Muscle layer of duodenum (tissue), 2 donors: ENCODE measurements at regions not wholly inside any gene's neighbourhood (a gene's known extent, or its start where the extent isn't known, plus 50 kb on each side); places are given as distances from the start of the nearest gene placed in this dataset.
"Not testable (repeated sequence)": the region's sequence is repeated elsewhere in the genome, so short reads cannot be mapped to it uniquely, and the experiment has no call there.

Source experiments
- H3K27ac ChIP-seq: one replicate; pipeline ENCODE4 v1.7.0; 2013; ENCODE audit warnings: mild to moderate bottlenecking, low read length
- H3K27me3 ChIP-seq: one replicate; pipeline ENCODE4 v1.7.0; 2013; ENCODE audit warnings: low read depth, mild to moderate bottlenecking, control low read depth, low read length
- H3K36me3 ChIP-seq, 2 donors: one replicate each; pipeline ENCODE4 v1.7.0; 2013; ENCODE audit warnings: low read length in 2 of 2, control low read depth in 1 of 2, mild to moderate bottlenecking in 1 of 2; ENCODE audit not compliant: insufficient read depth in 2 of 2, control insufficient read depth in 1 of 2
- H3K4me1 ChIP-seq, 2 donors: one replicate each; pipeline ENCODE4 v1.7.0; 2013; ENCODE audit warnings: low read length in 2 of 2, mild to moderate bottlenecking in 2 of 2, control low read depth in 1 of 2, moderate library complexity in 1 of 2; ENCODE audit not compliant: insufficient read depth in 2 of 2, control insufficient read depth in 1 of 2
- H3K4me3 ChIP-seq, 2 donors: one replicate each; pipeline ENCODE4 v1.7.0; 2013; ENCODE audit warnings: low read length in 2 of 2, low read depth in 1 of 2, mild to moderate bottlenecking in 1 of 2
- H3K9me3 ChIP-seq, 2 donors: one replicate each; pipeline ENCODE4 v1.7.0; 2013; ENCODE audit warnings: low read length in 2 of 2, control low read depth in 1 of 2, mild to moderate bottlenecking in 1 of 2; ENCODE audit not compliant: control insufficient read depth in 1 of 2
- donor health status: healthy.

DNA sequence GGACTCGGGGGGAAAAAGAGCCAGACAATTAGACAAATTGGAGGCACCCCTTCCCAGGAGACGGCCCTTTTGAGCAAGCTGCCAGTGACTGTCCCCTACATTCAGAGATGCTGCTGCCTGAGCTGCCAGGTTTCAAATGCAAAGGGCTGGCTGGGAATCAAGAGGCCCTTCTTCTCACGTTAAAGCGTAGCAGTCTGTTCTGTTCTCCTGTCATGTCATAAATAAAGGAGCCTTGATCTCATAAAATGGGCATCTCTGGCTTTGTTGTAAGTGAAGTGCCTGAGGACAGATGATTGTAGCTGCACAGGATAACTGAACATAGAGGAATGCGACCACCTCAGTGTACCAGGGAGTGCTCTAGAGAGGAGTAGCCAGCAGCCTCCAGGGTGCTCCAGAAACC, 917.9 kb downstream of the GRID1 start:
- no peak overlapping the region for H3K4me3 ChIP-seq
- no peaks in the 10 kb centered on the region for H3K36me3 ChIP-seq
- no peaks in the 10 kb centered on the region for H3K9me3 ChIP-seq
- H3K4me1 ChIP-seq, result no peaks in the 10 kb centered on the region
- no peaks in the 10 kb centered on the region for H3K27me3 ChIP-seq
- H3K27ac ChIP-seq, result no peak overlapping the region

DNA sequence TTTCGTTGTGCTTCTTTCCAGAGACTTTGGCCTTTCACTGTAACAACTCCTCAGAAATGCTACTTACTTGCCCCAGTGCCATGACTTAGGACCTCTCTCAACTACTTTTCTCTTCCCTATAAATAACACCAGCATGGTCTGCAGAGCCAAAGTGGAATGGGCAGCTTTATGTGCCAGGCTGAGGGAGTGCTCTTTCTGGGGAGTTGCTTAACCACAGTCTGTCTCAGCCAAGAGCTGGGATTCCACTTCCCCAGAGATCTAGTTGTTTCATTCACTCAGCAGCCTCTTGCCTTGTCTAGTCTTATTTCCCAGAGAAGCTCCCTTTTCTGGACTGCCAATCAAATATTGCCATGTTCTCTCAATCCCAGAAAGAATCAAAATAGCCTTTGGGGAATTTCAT, 912.2 kb downstream of the GRID1 start:
- Histone ChIP-seq H3K27ac (no peak overlapping the region), H3K4me1 (no peaks in the 10 kb centered on the region), H3K4me3 (no peak overlapping the region), H3K36me3 (no peaks in the 10 kb centered on the region), H3K9me3 (no peaks in the 10 kb centered on the region), H3K27me3 (no peaks in the 10 kb centered on the region)

DNA sequence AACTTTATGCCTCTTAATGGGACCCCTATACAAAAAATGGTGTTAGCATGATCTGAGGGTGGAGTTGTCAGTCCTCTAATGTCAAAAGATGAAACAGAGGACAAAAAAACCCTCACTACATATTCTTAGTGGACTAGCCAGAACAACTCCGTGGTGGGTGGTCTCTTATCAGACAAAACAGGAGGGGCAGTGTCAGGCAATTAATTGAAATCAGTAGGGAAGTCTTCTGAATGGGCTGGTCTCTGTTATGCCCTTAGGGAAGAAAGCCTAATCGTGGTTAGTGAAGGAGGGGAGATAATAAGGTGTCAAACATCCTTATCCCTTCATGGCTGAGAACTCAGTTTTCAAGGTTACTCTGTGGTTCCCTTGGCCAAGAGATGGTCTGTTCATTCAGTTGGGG, 909.4 kb downstream of the GRID1 start:
- Histone ChIP-seq H3K27me3 (no peaks in the 10 kb centered on the region), H3K36me3 (no peaks in the 10 kb centered on the region), H3K9me3 (no peaks in the 10 kb centered on the region), H3K4me1 (no peaks in the 10 kb centered on the region), H3K27ac (no peak overlapping the region), H3K4me3 (no peak overlapping the region)

DNA sequence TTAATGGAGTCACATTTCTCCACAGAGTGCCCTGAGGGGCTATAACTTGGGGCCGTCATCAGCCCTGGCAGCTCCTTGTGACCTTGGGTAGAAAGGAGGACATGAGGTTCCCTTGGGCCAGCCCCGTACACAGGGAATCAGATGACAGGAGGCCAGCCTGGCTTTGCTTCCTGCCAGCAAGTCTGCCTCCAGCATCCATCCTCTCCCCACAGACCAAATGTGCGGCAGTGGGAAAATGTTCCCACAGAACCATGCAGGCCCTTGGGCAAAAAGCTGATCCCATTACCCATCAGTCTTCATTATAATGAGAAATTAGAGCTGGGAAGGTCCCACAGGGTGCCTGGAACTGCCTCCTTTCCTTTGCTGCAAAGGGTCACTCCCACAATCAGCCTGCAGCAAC, 908.3 kb downstream of the GRID1 start:
- H3K4me3 ChIP-seq, result no peak overlapping the region
- H3K27ac ChIP-seq, result no peak overlapping the region
- H3K4me1 ChIP-seq, result no peaks in the 10 kb centered on the region
- no peaks in the 10 kb centered on the region for H3K9me3 ChIP-seq
- H3K36me3 ChIP-seq, result no peaks in the 10 kb centered on the region
- no peaks in the 10 kb centered on the region for H3K27me3 ChIP-seq

DNA sequence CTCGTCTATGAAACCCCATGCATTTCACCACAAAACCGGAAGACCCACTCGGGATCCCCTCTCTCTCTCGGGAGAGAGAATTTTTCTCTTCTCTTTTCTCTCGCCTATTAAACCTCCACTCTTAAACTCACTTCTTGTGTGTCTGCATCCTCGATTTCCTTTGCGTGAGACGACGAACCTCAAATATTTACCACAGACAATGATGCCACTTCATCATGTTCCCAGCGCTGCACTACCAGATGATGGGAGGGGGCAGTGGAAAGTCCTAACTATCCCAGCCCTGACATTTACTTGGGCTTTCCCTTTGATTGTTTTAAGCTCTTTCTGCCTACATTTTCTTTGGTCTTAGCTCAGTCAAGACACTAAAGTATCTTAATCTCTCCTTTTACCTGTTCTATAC, 906.7 kb downstream of the GRID1 start:
- H3K4me1 ChIP-seq, result no peaks in the 10 kb centered on the region
- H3K36me3 ChIP-seq, result no peaks in the 10 kb centered on the region
- no peak overlapping the region for H3K27ac ChIP-seq
- H3K4me3 ChIP-seq, result no peak overlapping the region
- no peaks in the 10 kb centered on the region for H3K27me3 ChIP-seq
- H3K9me3 ChIP-seq, result no peaks in the 10 kb centered on the region

DNA sequence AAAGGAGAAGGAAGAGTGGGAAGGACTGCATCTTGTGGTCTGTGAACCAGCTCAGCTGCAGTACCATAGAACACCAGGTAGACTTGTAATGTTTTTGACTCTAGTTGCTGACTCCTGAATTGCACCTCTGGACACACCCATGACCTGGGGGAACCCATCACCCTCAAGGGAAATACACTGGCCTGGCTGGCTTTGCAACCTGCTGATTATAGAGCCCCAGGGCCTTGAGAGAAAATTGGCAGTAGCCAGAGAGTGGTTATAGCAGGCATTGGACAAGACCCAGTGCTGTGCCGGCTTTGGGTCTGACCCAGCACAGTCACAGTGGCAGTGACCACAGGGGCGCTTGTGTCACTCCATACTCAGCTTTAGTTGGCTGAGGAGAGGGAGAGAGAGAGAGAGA, 902.3 kb downstream of the GRID1 start:
- H3K27ac ChIP-seq, result no peak overlapping the region
- no peaks in the 10 kb centered on the region for H3K27me3 ChIP-seq
- no peaks in the 10 kb centered on the region for H3K4me1 ChIP-seq
- no peak overlapping the region for H3K4me3 ChIP-seq
- no peaks in the 10 kb centered on the region for H3K9me3 ChIP-seq
- H3K36me3 ChIP-seq, result no peaks in the 10 kb centered on the region

DNA sequence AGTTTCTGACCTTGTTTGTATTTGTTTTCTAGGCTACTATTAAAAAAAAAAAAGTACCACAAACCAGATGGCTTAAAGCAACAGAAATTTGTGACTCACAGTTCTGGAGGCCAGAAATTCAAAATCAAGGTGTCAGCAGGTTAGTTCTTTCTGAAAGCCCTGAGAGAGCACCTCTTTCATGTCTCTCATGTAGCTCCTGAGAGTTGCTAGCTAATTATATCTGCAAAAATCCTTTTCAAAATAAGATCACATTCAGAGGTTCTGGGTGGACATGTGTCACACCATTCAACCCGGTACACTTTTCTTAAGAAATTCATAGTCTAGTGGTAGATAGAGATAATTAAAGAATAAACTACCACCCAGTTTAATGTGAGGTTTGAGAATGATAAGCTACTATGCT, 888.6 kb downstream of the GRID1 start:
- Histone ChIP-seq H3K9me3 (peaks cover 0 to 3% of the 10 kb centered on the region in 2 donors), H3K27me3 (no peaks in the 10 kb centered on the region), H3K27ac (no peak overlapping the region), H3K4me3 (no peak overlapping the region), H3K4me1 (no peaks in the 10 kb centered on the region), H3K36me3 (no peaks in the 10 kb centered on the region)

DNA sequence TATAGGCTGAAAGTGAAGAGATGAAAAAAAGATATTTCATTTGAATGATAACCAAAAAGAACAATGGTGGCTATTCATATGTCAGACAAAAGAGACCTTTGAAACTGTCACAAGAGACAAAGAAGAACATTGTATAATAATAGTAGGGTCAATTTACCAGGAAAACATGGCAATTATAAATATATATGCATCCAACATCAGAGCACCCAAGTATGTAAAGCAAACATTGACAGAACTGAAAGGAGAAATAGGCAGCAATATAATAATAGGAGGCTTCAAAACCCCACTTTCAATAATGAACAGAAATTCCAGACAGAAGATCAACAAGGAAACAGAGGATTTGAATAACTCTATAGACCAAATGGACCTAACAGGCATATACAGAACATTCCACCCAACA, 876.2 kb downstream of the GRID1 start:
- Histone ChIP-seq H3K4me3 (no peak overlapping the region), H3K9me3 (peaks cover 0 to 3% of the 10 kb centered on the region in 2 donors), H3K36me3 (no peaks in the 10 kb centered on the region), H3K27me3 (no peaks in the 10 kb centered on the region), H3K4me1 (no peaks in the 10 kb centered on the region), H3K27ac (no peak overlapping the region)

DNA sequence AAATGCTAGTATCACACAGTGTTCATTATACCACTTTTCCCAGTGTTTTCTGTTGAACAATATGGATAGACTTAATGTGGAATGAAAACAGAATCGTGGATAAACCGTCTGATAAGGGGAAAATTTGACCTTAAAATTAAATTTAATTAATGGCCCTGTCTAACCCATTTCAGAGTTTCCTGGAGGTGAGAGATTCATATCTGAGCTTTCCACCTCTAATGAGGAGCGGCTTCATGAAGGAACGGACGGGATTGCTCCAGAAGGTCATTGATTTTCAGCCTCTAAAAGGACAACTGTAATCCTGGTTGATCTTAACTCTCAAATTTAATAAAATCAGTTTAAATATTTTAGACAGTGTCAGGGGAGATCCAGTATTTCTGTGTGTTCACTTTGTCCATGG, 874.9 kb downstream of the GRID1 start:
- Histone ChIP-seq H3K36me3 (no peaks in the 10 kb centered on the region), H3K27me3 (no peaks in the 10 kb centered on the region), H3K27ac (no peak overlapping the region), H3K4me1 (no peaks in the 10 kb centered on the region), H3K9me3 (no peaks in the 10 kb centered on the region), H3K4me3 (no peak overlapping the region)

DNA sequence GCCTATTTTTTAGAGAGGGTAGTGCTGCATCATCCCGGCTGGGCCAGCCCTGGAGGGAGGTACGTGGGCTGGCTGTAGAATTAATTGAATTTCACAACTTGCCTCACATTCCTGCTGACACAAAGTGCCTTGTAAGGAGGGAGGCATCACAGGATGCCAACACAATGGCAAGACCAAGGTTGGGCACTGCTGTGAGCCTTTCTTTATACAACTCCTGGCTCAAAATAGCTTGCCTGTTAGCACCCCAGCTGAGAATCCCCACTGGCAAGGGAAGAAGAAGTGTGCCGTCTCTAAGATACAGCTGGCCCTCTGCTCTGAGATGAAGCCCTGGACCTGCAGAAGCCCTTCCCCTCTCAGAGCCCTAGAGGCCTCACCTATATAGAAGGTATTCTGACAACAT, 873.9 kb downstream of the GRID1 start:
- Histone ChIP-seq H3K9me3 (no peaks in the 10 kb centered on the region), H3K4me1 (no peaks in the 10 kb centered on the region), H3K27me3 (no peaks in the 10 kb centered on the region), H3K36me3 (no peaks in the 10 kb centered on the region), H3K4me3 (no peak overlapping the region), H3K27ac (no peak overlapping the region)

DNA sequence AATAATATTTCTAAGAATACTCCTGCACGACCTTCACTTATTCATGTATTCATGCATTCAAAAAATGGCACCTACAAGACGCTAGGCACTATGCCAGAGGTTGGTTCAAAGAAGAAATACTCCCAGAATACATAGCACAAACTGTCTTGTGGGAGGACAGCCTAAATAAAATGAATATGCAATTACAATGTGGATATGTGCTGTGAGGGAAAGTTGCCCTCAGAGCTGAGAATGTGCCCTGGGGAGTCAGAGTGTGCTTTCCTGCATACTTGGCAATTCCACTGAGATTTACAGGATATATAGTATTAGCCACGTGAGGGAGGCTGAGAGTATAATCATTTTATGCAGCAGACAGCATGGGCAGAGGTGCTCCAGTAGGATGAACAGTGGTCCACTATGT, 872.9 kb downstream of the GRID1 start:
- Histone ChIP-seq H3K4me3 (no peak overlapping the region), H3K27me3 (no peaks in the 10 kb centered on the region), H3K36me3 (no peaks in the 10 kb centered on the region), H3K4me1 (no peaks in the 10 kb centered on the region), H3K9me3 (no peaks in the 10 kb centered on the region), H3K27ac (no peak overlapping the region)

DNA sequence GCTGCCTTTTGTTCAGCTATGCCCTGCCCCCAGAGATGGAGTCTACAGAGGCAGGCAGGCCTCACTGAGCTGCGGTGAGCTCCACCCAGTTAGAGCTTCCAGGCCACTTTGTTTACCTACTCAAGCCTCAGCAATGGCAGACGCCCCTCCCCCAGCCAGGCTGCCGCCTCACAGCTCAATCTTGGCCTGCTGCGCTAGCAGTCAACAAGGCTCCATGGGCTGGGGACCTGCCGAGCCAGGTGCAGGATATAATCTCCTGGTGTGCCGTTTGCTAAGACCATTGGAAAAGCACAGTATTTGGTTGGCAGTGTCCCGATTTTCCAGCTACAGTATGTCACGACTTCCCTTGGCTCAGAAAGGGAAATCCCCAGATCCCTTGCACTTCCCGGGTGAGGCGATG, 862.0 kb downstream of the GRID1 start:
- H3K27me3 ChIP-seq, H3K36me3 ChIP-seq, H3K4me3 ChIP-seq, H3K4me1 ChIP-seq, H3K27ac ChIP-seq: not testable (repeated sequence)
- H3K9me3 ChIP-seq, result peaks cover 0 to 14% of the 10 kb centered on the region in 2 donors
